Panc1 (cell line): ENCODE measurements at regions not wholly inside any gene's neighbourhood (a gene's known extent, or its start where the extent isn't known, plus 50 kb on each side); places are given as distances from the start of the nearest gene placed in this dataset.

ENCODE experiments used
- CTCF ChIP-seq: fragments of 450-650 bp; IDR thresholded peaks from 2 replicates; pipeline ENCODE4 v1.5.1; 2017; ENCODE audit warnings: mild to moderate bottlenecking
- REST ChIP-seq, 2 experiments: IDR thresholded peaks; 2 replicates each; pipeline ENCODE4 v1.6.1; 2011 to 2012; ENCODE audit warnings: low read depth in 2 of 2, control low read depth in 1 of 2, low read length in 1 of 2, mild to moderate bottlenecking in 1 of 2, moderate library complexity in 1 of 2; ENCODE audit not compliant: insufficient read depth in 1 of 2
- SIN3A ChIP-seq: IDR thresholded peaks from 2 replicates; pipeline ENCODE4 v1.6.1; 2012; ENCODE audit warnings: low read depth, mild to moderate bottlenecking, low read length, moderate library complexity, borderline replicate concordance; ENCODE audit not compliant: insufficient read depth

GRCh38 chr6:163646866-163647265 is 232.3 kb downstream of the QKI start:
- no peak for TF ChIP-seq CTCF
- TF ChIP-seq REST (IDR thresholded peaks at IDR 0.05; ENCODE audit: insufficient read depth in 1 of 2, low read depth in 2 of 2, low read length in 1 of 2): no peak
- no peak for TF ChIP-seq SIN3A
